SK-N-SH (cell line): ENCODE measurements at regions not wholly inside any gene's neighbourhood (a gene's known extent, or its start where the extent isn't known, plus 50 kb on each side); places are given as distances from the start of the nearest gene placed in this dataset.

Source experiments
- CTCF ChIP-seq: fragments of 200-600 bp; sonication (generic); IDR thresholded peaks from 2 replicates; pipeline ENCODE4 v1.6.1; 2017; ENCODE audit warnings: antibody characterized with exemption, mild to moderate bottlenecking, moderate library complexity
- IRF3 ChIP-seq: fragments of 150-350 bp; IDR thresholded peaks from 2 replicates; pipeline ENCODE4 v1.6.1; 2016; ENCODE audit warnings: mild to moderate bottlenecking, low read depth, low read length
- POLR2AphosphoS5 ChIP-seq: IDR thresholded peaks from 2 replicates; pipeline ENCODE4 v1.6.1; 2012; ENCODE audit warnings: low read depth, low read length
- REST ChIP-seq: IDR thresholded peaks from 2 replicates; pipeline ENCODE4 v1.6.1; 2012; ENCODE audit warnings: mild to moderate bottlenecking, low read depth, low read length, moderate library complexity

- TF ChIP-seq CTCF (no peak), REST (no peak), POLR2AphosphoS5 (no peak), IRF3 (no peak)
Measured at GRCh38 chr6:134734312-134734869, 215.5 kb downstream of the ALDH8A1 start.
